GM21529 (cell line): ENCODE measurements at regions not wholly inside any gene's neighbourhood (a gene's known extent, or its start where the extent isn't known, plus 50 kb on each side); places are given as distances from the start of the nearest gene placed in this dataset.
A peak's percentile ranks its signal among the peaks of the same experiment; 100 is the strongest.
"Not testable (repeated sequence)": the region's sequence is repeated elsewhere in the genome, so short reads cannot be mapped to it uniquely, and the experiment has no call there.

ENCODE experiments used
- ATAC-seq: cut with Tn5 transposase; IDR thresholded peaks from one replicate; pipeline ENCODE4 v1.9.1; 2021; ENCODE audit not compliant: unreplicated experiment

GRCh38 chrX:16319929-16320328 is 152.6 kb downstream of the MAGEB17 start:
- ATAC-seq = no peak

- ATAC-seq = no peak
These were observed 153.6 kb downstream of the MAGEB17 start for GRCh38 chrX:16320765-16321355.

- no peak for ATAC-seq
These were observed 166.2 kb downstream of the MAGEB17 start for GRCh38 chrX:16333453-16333852.

- no peak for ATAC-seq
These were observed 167.9 kb downstream of the MAGEB17 start for GRCh38 chrX:16335181-16335580.

GRCh38 chrX:16347968-16348670 is 180.8 kb downstream of the MAGEB17 start:
- ATAC-seq = no peak

GRCh38 chrX:16357902-16358301 is 190.6 kb downstream of the MAGEB17 start:
- ATAC-seq = no peak

- not testable (repeated sequence) for ATAC-seq
These were observed 192.8 kb downstream of the MAGEB17 start for GRCh38 chrX:16360056-16360455.

- no peak for ATAC-seq
These were observed 201.4 kb downstream of the MAGEB17 start for GRCh38 chrX:16368696-16369095.

- no peak for ATAC-seq
These were observed 208.8 kb downstream of the MAGEB17 start for GRCh38 chrX:16376056-16376455.

- ATAC-seq = no peak
These were observed 218.8 kb downstream of the MAGEB17 start for GRCh38 chrX:16386126-16386525.

- ATAC-seq = no peak
These were observed 225.3 kb downstream of the MAGEB17 start for GRCh38 chrX:16392597-16392996.

- no peak for ATAC-seq
These were observed 227.0 kb downstream of the MAGEB17 start for GRCh38 chrX:16394290-16394689.

GRCh38 chrX:16403808-16404207 is 236.5 kb downstream of the MAGEB17 start:
- no peak for ATAC-seq

- ATAC-seq = no peak
These were observed 233.4 kb upstream of the S100G start for GRCh38 chrX:16416588-16416987.

- no peak for ATAC-seq
These were observed 231.3 kb upstream of the S100G start for GRCh38 chrX:16418650-16419049.

- no peak for ATAC-seq
These were observed 222.3 kb upstream of the S100G start for GRCh38 chrX:16427668-16428067.

- ATAC-seq = no peak
These were observed 220.6 kb upstream of the S100G start for GRCh38 chrX:16429406-16429805.

GRCh38 chrX:16431266-16431665 is 218.7 kb upstream of the S100G start:
- ATAC-seq = no peak

GRCh38 chrX:16433021-16433420 is 216.9 kb upstream of the S100G start:
- no peak for ATAC-seq

GRCh38 chrX:16435399-16435986 is 214.5 kb upstream of the S100G start:
- ATAC-seq = no peak

- ATAC-seq = peak; percentile 92
These were observed 213.4 kb upstream of the S100G start for GRCh38 chrX:16436348-16437188.

- ATAC-seq = no peak
These were observed 209.5 kb upstream of the S100G start for GRCh38 chrX:16440446-16440845.
